ENCODE measurements at regions not wholly inside any gene's neighbourhood (a gene's known extent, or its start where the extent isn't known, plus 50 kb on each side); places are given as distances from the start of the nearest gene placed in this dataset.

- H3K4me3 Mint-ChIP-seq, result no peak overlapping the region
- Histone ChIP-seq H3K4me2 (ENCODE audit: insufficient read depth, insufficient read length, low read length) (no peak overlapping the region), H4K91ac (ENCODE audit: insufficient read length, low read depth, low read length) (no peak overlapping the region), H2BK5ac (ENCODE audit: insufficient read length, low read length) (no peak overlapping the region), H3K27me3 (ENCODE audit: insufficient read depth, low read length) (no peaks in the 10 kb centered on the region), H4K5ac (ENCODE audit: insufficient read length, low read depth, low read length) (no peak overlapping the region), H2AFZ (ENCODE audit: low read length) (no peak overlapping the region), H3K23ac (ENCODE audit: insufficient read length, low read depth, low read length) (no peak overlapping the region), H3K9me3 (ENCODE audit: control insufficient read depth, low read depth, low read length) (no peaks in the 10 kb centered on the region), H3K23me2 (ENCODE audit: insufficient read length, low read depth, low read length, poor library complexity, severe bottlenecking) (no peaks in the 10 kb centered on the region), H3K79me2 (ENCODE audit: insufficient read depth, low read length) (no peaks in the 10 kb centered on the region), H2BK15ac (ENCODE audit: low read depth, low read length) (no peak overlapping the region), H3K27ac (ENCODE audit: insufficient read length, low read depth, low read length) (no peak overlapping the region), H4K8ac (replicated peaks; ENCODE audit: insufficient read length, low read depth, low read length) (no peak overlapping the region), H3K4me1 (ENCODE audit: insufficient read depth, low read length) (no peaks in the 10 kb centered on the region), H3K9ac (ENCODE audit: extremely low read depth, insufficient read length, low read length) (no peak overlapping the region), H3K4ac (ENCODE audit: low read depth, low read length) (no peak overlapping the region), H2BK120ac (ENCODE audit: low read depth, low read length, poor library complexity, severe bottlenecking) (no peak overlapping the region), H2BK12ac (ENCODE audit: insufficient read length, low read depth, low read length) (no peak overlapping the region), H3K14ac (ENCODE audit: insufficient read depth, low read length) (no peak overlapping the region), H3K79me1 (ENCODE audit: insufficient read depth, low read depth, low read length, poor library complexity, severe bottlenecking) (no peaks in the 10 kb centered on the region), H2BK20ac (ENCODE audit: low read depth, low read length, poor library complexity, severe bottlenecking) (no peak overlapping the region), H3K18ac (ENCODE audit: insufficient read length, low read depth, low read length) (no peak overlapping the region), H4K20me1 (ENCODE audit: control insufficient read depth, insufficient read depth, insufficient read length) (no peaks in the 10 kb centered on the region), H2AK5ac (ENCODE audit: insufficient read length, low read length) (no peak overlapping the region), H3T11ph (ENCODE audit: low read length) (no peak overlapping the region), H3K56ac (ENCODE audit: insufficient read length, low read depth, low read length) (no peak overlapping the region)
- H3K4me1 Mint-ChIP-seq, result peaks cover 21 to 22% of the 10 kb centered on the region in 2 experiments
- no CpG with 5 or more reads among the region's 3 CpGs for WGBS (ENCODE audit: extremely low coverage, insufficient read length, low lambda C conversion rate)
- H3K36me3 Mint-ChIP-seq (ENCODE audit: insufficient read depth in 1 of 3, low read depth in 3 of 3), result peaks cover 2 to 17% (median 3%) of the 10 kb centered on the region in 3 experiments; a peak in 5 of 7 replicates
- no peak overlapping the region for H3K27ac Mint-ChIP-seq
- no peaks in the 10 kb centered on the region for H3K27me3 Mint-ChIP-seq (ENCODE audit: low read depth)
- peaks cover 10 to 21% of the 10 kb centered on the region in 2 experiments; a peak in 4 of 5 replicates for H3K9me3 Mint-ChIP-seq
- DNase-seq, result no peak
- no peak for TF ChIP-seq CTCF (conservative IDR thresholded peaks at IDR 0.05)
Measured at GRCh38 chr5:28408186-28408585, 1369.8 kb upstream of the CDH9 start.

All from H9 (cell line).